ENCODE measurements at regions not wholly inside any gene's neighbourhood (a gene's known extent, or its start where the extent isn't known, plus 50 kb on each side); places are given as distances from the start of the nearest gene placed in this dataset.

DNA sequence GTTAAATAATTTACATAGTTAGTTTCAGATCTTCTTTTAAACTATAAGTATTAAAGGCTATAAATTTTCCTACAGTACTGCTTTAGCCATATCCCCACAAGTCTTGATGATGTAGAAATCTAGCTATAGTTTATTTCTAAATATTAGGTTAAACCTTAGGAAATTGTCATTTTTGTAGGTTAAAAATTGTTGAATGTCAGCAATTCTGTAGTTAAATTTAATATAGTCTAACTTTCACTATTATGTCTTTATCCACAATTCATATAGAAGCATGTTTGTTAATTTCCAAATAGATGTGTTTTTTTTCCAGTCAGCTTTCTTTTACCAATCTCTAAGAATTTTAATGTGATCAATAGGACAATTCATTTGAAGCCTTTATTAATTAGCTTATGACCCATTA lies 199.7 kb downstream of the ETAA1 start:
- TF ChIP-seq, protein P1, sequence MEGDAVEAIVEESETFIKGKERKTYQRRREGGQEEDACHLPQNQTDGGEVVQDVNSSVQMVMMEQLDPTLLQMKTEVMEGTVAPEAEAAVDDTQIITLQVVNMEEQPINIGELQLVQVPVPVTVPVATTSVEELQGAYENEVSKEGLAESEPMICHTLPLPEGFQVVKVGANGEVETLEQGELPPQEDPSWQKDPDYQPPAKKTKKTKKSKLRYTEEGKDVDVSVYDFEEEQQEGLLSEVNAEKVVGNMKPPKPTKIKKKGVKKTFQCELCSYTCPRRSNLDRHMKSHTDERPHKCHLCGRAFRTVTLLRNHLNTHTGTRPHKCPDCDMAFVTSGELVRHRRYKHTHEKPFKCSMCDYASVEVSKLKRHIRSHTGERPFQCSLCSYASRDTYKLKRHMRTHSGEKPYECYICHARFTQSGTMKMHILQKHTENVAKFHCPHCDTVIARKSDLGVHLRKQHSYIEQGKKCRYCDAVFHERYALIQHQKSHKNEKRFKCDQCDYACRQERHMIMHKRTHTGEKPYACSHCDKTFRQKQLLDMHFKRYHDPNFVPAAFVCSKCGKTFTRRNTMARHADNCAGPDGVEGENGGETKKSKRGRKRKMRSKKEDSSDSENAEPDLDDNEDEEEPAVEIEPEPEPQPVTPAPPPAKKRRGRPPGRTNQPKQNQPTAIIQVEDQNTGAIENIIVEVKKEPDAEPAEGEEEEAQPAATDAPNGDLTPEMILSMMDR (IDR thresholded peaks at IDR 0.05) = no peak
- no peak for TF ChIP-seq POLR2A (IDR thresholded peaks at IDR 0.05)

All from adrenal gland (tissue), 5 donors.